AG09319 (cell line): ENCODE measurements at regions not wholly inside any gene's neighbourhood (a gene's known extent, or its start where the extent isn't known, plus 50 kb on each side); places are given as distances from the start of the nearest gene placed in this dataset.

ENCODE experiments used
- DNase-seq: peaks from one replicate; pipeline ENCODE4 v3.0.0-alpha.2; 2010; ENCODE audit warnings: low read depth; ENCODE audit errors: extremely low read depth
- CTCF ChIP-seq: IDR thresholded peaks from 2 replicates; pipeline ENCODE4 v1.5.1; 2011; ENCODE audit warnings: low read depth, mild to moderate bottlenecking, inconsistent platforms, low read length, moderate library complexity

- no peak for DNase-seq
- no peak for TF ChIP-seq CTCF
These were observed 1101.9 kb downstream of the PRIM2 start for GRCh38 chr6:58419321-58419720.
